K562 (cell line): ENCODE measurements at regions not wholly inside any gene's neighbourhood (a gene's known extent, or its start where the extent isn't known, plus 50 kb on each side); places are given as distances from the start of the nearest gene placed in this dataset.

Source experiments
- ATAC-seq: fragments of 200-7000 bp; cut with Tn5 transposase; 3 replicates; pipeline ENCODE4 v1.9.1; 2020; ENCODE audit warnings: moderate library complexity
- BruUV-seq: library from RNA; stranded (reverse); fragments of 400-500 nt; replicated peaks from 2 replicates; lab custom pipeline; 2021; lab: Mats Ljungman, UMichigan
- CTCF ChIA-PET: fragments of 300-600 bp; formaldehyde crosslinking; extraction: SDS; loops from one replicate; lab custom pipeline; 2021; ENCODE audit warnings: low intra/inter-chr PET ratio; lab: Yijun Ruan, JAX
- POLR2A ChIA-PET: fragments of 300-600, 350-650 bp; sonication (Branson Sonifier 250); formaldehyde crosslinking; extraction: SDS; loops from one replicate; lab custom pipeline; 2021; ENCODE audit warnings: antibody characterized with exemption, inconsistent platforms; lab: Yijun Ruan, JAX
- DNase-seq, 4 experiments: peaks; one replicate each; pipeline versions ENCODE4 v3.0.0 to v3.0.0-alpha.2; 2011 to 2018; ENCODE audit warnings: low spot score in 3 of 4, mixed read lengths in 3 of 4; ENCODE audit errors: extremely low read depth in 1 of 4
- FAIRE-seq: peaks from 2 replicates; lab custom pipeline; 2011; peaks lifted over from hg19 to GRCh38; lab: Jason Lieb, UNC
- H2AFZ ChIP-seq: 2 replicates; pipeline ENCODE4 v1.6.0; 2011; ENCODE audit warnings: low read depth, low read length, control low read depth, inconsistent platforms
- H3K27ac ChIP-seq: fragments of 200-600 bp; 3 replicates; pipeline ENCODE4 v1.8.0; 2011; ENCODE audit warnings: low read depth, mild to moderate bottlenecking, control low read depth, inconsistent platforms, low read length, moderate library complexity, mixed read lengths; ENCODE audit errors: extremely low read depth
- H3K27me3 ChIP-seq, 2 experiments: fragments of 300-600 bp in 1 of 2; 2 replicates in 1 of 2; 3 replicates in 1 of 2; pipeline versions ENCODE4 v1.6.0 to v1.8.0; 2011; ENCODE audit warnings: inconsistent platforms in 2 of 2, low read length in 2 of 2, mild to moderate bottlenecking in 1 of 2, mixed read lengths in 1 of 2, moderate library complexity in 1 of 2; ENCODE audit not compliant: control insufficient read depth in 2 of 2, insufficient read depth in 2 of 2
- H3K36me3 ChIP-seq: fragments of 300-600 bp; 3 replicates; pipeline ENCODE4 v1.8.0; 2011; ENCODE audit warnings: mild to moderate bottlenecking, low read length, inconsistent platforms; ENCODE audit not compliant: control insufficient read depth, insufficient read depth
- H3K4me1 ChIP-seq, 2 experiments: fragments of 200-600 bp in 1 of 2; replicated peaks in 1 of 2; 2 replicates in 1 of 2; 3 replicates in 1 of 2; pipeline versions ENCODE4 v1.5.1 to v1.8.0; 2011; ENCODE audit warnings: inconsistent platforms in 2 of 2, low read length in 2 of 2, mild to moderate bottlenecking in 1 of 2, mixed read lengths in 1 of 2, moderate library complexity in 1 of 2; ENCODE audit not compliant: control insufficient read depth in 2 of 2, insufficient read depth in 2 of 2
- H3K4me2 ChIP-seq: 2 replicates; pipeline ENCODE4 v1.6.1; 2011; ENCODE audit warnings: low read length, control low read depth, inconsistent platforms, mixed read lengths; ENCODE audit not compliant: insufficient read depth
- H3K4me3 ChIP-seq: fragments of 200-600 bp; sonication (generic), shearing (Covaris generic); 2 replicates; pipeline ENCODE4 v1.5.1; 2016; ENCODE audit warnings: control low read depth, inconsistent platforms
- H3K79me2 ChIP-seq: fragments of 200-600 bp; 3 replicates; pipeline ENCODE4 v1.8.0; 2011; ENCODE audit warnings: low read length, inconsistent platforms; ENCODE audit not compliant: control insufficient read depth, insufficient read depth
- H3K9ac ChIP-seq, 2 experiments: 2 replicates each; pipeline versions ENCODE4 v1.6.0 to v1.6.1; 2011; ENCODE audit warnings: low read depth in 2 of 2, low read length in 2 of 2, control low read depth in 1 of 2, inconsistent platforms in 1 of 2, mild to moderate bottlenecking in 1 of 2, mixed read lengths in 1 of 2; ENCODE audit not compliant: insufficient read depth in 1 of 2
- H3K9me1 ChIP-seq: one replicate; pipeline ENCODE4 v1.6.0; 2011; ENCODE audit warnings: inconsistent platforms, mild to moderate bottlenecking, low read length, moderate library complexity; ENCODE audit not compliant: control insufficient read depth, insufficient read depth
- H3K9me3 ChIP-seq: replicated peaks from 2 replicates; pipeline ENCODE4 v1.5.1; 2011; ENCODE audit warnings: low read depth, low read length, inconsistent platforms; ENCODE audit not compliant: control insufficient read depth, insufficient read depth
- H4K20me1 ChIP-seq: replicated peaks from 2 replicates; pipeline ENCODE4 v1.6.1; 2011; ENCODE audit warnings: low read length, inconsistent platforms, mixed read lengths; ENCODE audit not compliant: control insufficient read depth, insufficient read depth
- C11orf30 ChIP-seq: fragments of 450-650 bp; IDR thresholded peaks from 2 replicates; pipeline ENCODE4 v1.6.1; 2016; ENCODE audit warnings: low read depth, mild to moderate bottlenecking
- E4F1 ChIP-seq: fragments of 250-450 bp; sonication (Bioruptor Pico); IDR thresholded peaks from 2 replicates; pipeline ENCODE4 v1.5.0; 2021; ENCODE audit warnings: mild to moderate bottlenecking, borderline replicate concordance
- EWSR1 ChIP-seq: fragments of 450-650 bp; IDR thresholded peaks from 2 replicates; pipeline ENCODE4 v1.6.1; 2018; ENCODE audit warnings: borderline replicate concordance, mild to moderate bottlenecking, low read depth, moderate library complexity; ENCODE audit not compliant: partially characterized antibody
- GTF2E2 ChIP-seq: fragments of 200-800 bp; sonication (Bioruptor generic); IDR thresholded peaks from 2 replicates; pipeline ENCODE4 v1.6.1; 2016; ENCODE audit warnings: missing genetic modification characterization, missing compliant biosample characterization
- RB1 ChIP-seq: fragments of 450-650 bp; IDR thresholded peaks from 2 replicates; pipeline ENCODE4 v1.6.1; 2017; ENCODE audit warnings: low read depth, mild to moderate bottlenecking
- RBBP5 ChIP-seq: fragments of 200-600 bp; sonication (generic); IDR thresholded peaks from 2 replicates; pipeline ENCODE4 v1.6.1; 2012; ENCODE audit warnings: borderline replicate concordance, mild to moderate bottlenecking, low read length, control low read depth, inconsistent platforms; ENCODE audit not compliant: insufficient read depth, poor library complexity, severe bottlenecking
- SPI1 ChIP-seq: IDR thresholded peaks from 2 replicates; pipeline ENCODE4 v1.6.1; 2011; ENCODE audit warnings: low read depth, low read length, control low read depth, borderline replicate concordance
- SUPT5H ChIP-seq: fragments of 450-650 bp; IDR thresholded peaks from 2 replicates; pipeline ENCODE4 v1.6.1; 2016
- ZNF436 ChIP-seq: fragments of 250-450, 450-650 bp; sonication (Bioruptor Pico); formaldehyde crosslinking; IDR thresholded peaks from 2 replicates; pipeline ENCODE4 v1.7.0; 2020; ENCODE audit warnings: mild to moderate bottlenecking
- ZNF551 ChIP-seq: fragments of 250-450 bp; sonication (Bioruptor Pico); IDR thresholded peaks from 2 replicates; pipeline ENCODE4 v1.5.0; 2021; ENCODE audit warnings: mild to moderate bottlenecking, moderate library complexity
- ZNF780A ChIP-seq: fragments of 250-450 bp; sonication (Bioruptor Pico); IDR thresholded peaks from 2 replicates; pipeline ENCODE4 v1.5.0; 2021; ENCODE audit warnings: mild to moderate bottlenecking
- WGBS: fragments of 100-300 bp; shearing (Covaris generic); methylation state at CpG from one replicate; pipeline ENCODE4 v1.1.6; 2016; ENCODE audit warnings: low coverage, mixed read lengths; ENCODE audit not compliant: insufficient coverage; ENCODE audit errors: missing lambda C conversion rate; 5-methylcytosine and 5-hydroxymethylcytosine counted together
- in situ Hi-C: fragments of 300-500 bp; cut with MboI; formaldehyde crosslinking; loops from 4 replicates; pipeline ENCODE4 v1.15.0; 2018; ENCODE audit warnings: inconsistent platforms, mixed read lengths
- intact Hi-C: fragments of 100-400 bp; cut with micrococcal nuclease; formaldehyde crosslinking; loops from 2 replicates; pipeline ENCODE4 v1.14.2; 2022

DNA sequence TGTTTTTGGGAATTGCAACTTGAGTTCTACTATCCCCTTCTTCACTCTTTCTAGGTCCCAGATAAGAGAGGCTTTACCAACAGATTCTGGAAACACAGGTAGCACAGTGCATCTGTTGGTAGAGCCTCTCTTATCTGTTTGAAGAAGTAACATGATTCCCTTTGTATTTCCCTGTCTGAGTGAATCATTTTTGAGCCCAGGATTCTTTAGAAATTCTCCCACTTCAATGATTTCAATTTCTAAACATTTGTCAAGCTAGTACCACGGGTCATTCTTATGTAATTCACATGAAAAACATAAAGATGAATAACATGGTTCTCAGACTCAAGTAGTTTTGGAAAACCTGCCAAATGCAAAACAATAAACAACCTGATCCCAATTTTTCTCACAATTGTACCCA, 72.0 kb upstream of the DUSP10 start:
- intact Hi-C loops, result no loop called here
- Histone ChIP-seq H3K27me3 (no peaks in the 10 kb centered on the region), H3K9me1 (no peaks in the 10 kb centered on the region), H3K4me3 (no peak overlapping the region), H2AFZ (no peak overlapping the region), H3K27ac (no peak overlapping the region), H3K4me1 (peaks cover 0 to 2% of the 10 kb centered on the region in 2 experiments; a peak in 1 of 5 replicates), H3K36me3 (no peaks in the 10 kb centered on the region), H3K9me3 (0 out of 2 replicates have a peak, but pooled peaks cover 3% of the 10 kb centered on the region), H3K4me2 (no peak overlapping the region), H4K20me1 (no peaks in the 10 kb centered on the region), H3K9ac (no peak overlapping the region), H3K79me2 (no peaks in the 10 kb centered on the region)
- ATAC-seq (no peak), DNase-seq (no peak), FAIRE-seq (no peak)
- WGBS, result 0% methylated on average over 1 of the region's 1 CpG
- POLR2A ChIA-PET, result no interaction called here
- CTCF ChIA-PET, result no interaction called here
- in situ Hi-C loops, result no loop called here
- BruUV-seq, result no TSS peak
- TF ChIP-seq ZNF551 (CRISPR knock-in tag), result no peak
- no peak for TF ChIP-seq SUPT5H
- no peak for TF ChIP-seq GTF2E2 (tag)
- no peak for TF ChIP-seq C11orf30
- no peak for TF ChIP-seq RB1
- TF ChIP-seq E4F1 (CRISPR knock-in tag), result no peak
- TF ChIP-seq RBBP5, result no peak
- TF ChIP-seq ZNF436 (CRISPR knock-in tag), result no peak
- no peak for TF ChIP-seq EWSR1
- no peak for TF ChIP-seq ZNF780A
- TF ChIP-seq SPI1, result no peak
